Lower leg skin (tissue), 3 donors: ENCODE measurements at regions not wholly inside any gene's neighbourhood (a gene's known extent, or its start where the extent isn't known, plus 50 kb on each side); places are given as distances from the start of the nearest gene placed in this dataset.

Source experiments
- POLR2A ChIP-seq, 2 donors: fragments of 450-650 bp; IDR thresholded peaks; one replicate each; pipeline ENCODE4 v1.6.1; 2016 to 2017; ENCODE audit warnings: antibody characterized with exemption in 2 of 2, mild to moderate bottlenecking in 1 of 2, moderate library complexity in 1 of 2
- TF ChIP-seq, protein P1 (sequence below), 3 donors: fragments of 450-650 bp; IDR thresholded peaks; one replicate each; pipeline ENCODE4 v1.5.1; 2016; ENCODE audit warnings: antibody characterized with exemption in 3 of 3, mild to moderate bottlenecking in 3 of 3, moderate library complexity in 2 of 3

GRCh38 chr2:239737144-239737463 is 288.0 kb downstream of the NDUFA10 start:
- TF ChIP-seq POLR2A (IDR thresholded peaks at IDR 0.05) = no peak
- TF ChIP-seq, protein P1, sequence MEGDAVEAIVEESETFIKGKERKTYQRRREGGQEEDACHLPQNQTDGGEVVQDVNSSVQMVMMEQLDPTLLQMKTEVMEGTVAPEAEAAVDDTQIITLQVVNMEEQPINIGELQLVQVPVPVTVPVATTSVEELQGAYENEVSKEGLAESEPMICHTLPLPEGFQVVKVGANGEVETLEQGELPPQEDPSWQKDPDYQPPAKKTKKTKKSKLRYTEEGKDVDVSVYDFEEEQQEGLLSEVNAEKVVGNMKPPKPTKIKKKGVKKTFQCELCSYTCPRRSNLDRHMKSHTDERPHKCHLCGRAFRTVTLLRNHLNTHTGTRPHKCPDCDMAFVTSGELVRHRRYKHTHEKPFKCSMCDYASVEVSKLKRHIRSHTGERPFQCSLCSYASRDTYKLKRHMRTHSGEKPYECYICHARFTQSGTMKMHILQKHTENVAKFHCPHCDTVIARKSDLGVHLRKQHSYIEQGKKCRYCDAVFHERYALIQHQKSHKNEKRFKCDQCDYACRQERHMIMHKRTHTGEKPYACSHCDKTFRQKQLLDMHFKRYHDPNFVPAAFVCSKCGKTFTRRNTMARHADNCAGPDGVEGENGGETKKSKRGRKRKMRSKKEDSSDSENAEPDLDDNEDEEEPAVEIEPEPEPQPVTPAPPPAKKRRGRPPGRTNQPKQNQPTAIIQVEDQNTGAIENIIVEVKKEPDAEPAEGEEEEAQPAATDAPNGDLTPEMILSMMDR (IDR thresholded peaks at IDR 0.05) = no peak
